B cell (primary cell): ENCODE measurements at regions not wholly inside any gene's neighbourhood (a gene's known extent, or its start where the extent isn't known, plus 50 kb on each side); places are given as distances from the start of the nearest gene placed in this dataset.

ENCODE experiments used
- ATAC-seq: fragments of 200-7000 bp; cut with Tn5 transposase; one replicate; pipeline ENCODE4 v1.10.0; 2021; ENCODE audit warnings: low read depth, mild to moderate bottlenecking, moderate number of reproducible peaks, moderate library complexity
- CTCF ChIA-PET: fragments of 350-600 bp; sonication (Branson Sonifier 250); formaldehyde crosslinking; loops from one replicate; lab custom pipeline; 2021; ENCODE audit warnings: antibody characterized with exemption, inconsistent platforms; lab: Charles Lee
- POLR2A ChIA-PET: fragments of 350-600 bp; sonication (Branson Sonifier 250); formaldehyde crosslinking; loops from one replicate; lab custom pipeline; 2021; ENCODE audit warnings: antibody characterized with exemption; lab: Charles Lee
- DNase-seq: peaks from one replicate; pipeline ENCODE4 v3.0.0; 2013
- H2AFZ ChIP-seq: 2 replicates; pipeline ENCODE4 v1.6.1; 2012; ENCODE audit warnings: mild to moderate bottlenecking, low read depth, low read length; ENCODE audit not compliant: insufficient read depth, poor library complexity, severe bottlenecking
- H3K27ac ChIP-seq, 2 donors: 1 replicate in 1 of 2; 2 replicates in 1 of 2; pipeline ENCODE4 v1.5.1; 2012 to 2013; ENCODE audit warnings: low read length in 2 of 2, mild to moderate bottlenecking in 2 of 2, moderate library complexity in 1 of 2
- H3K27me3 ChIP-seq, 4 experiments: fragments of 200-600 bp in 1 of 4; sonication (generic) in 1 of 4; replicated peaks in 1 of 4; 1 replicate in 2 of 4; 2 replicates in 2 of 4; pipeline versions ENCODE4 v1.6.1 to v1.7.0; 2013 to 2016; ENCODE audit warnings: low read length in 3 of 4, mild to moderate bottlenecking in 2 of 4, mixed read lengths in 1 of 4, moderate library complexity in 1 of 4; ENCODE audit not compliant: insufficient read depth in 4 of 4, control insufficient read depth in 3 of 4; ENCODE audit errors: control extremely low read depth in 1 of 4
- H3K36me3 ChIP-seq, 2 experiments: replicated peaks in 1 of 2; 1 replicate in 1 of 2; 2 replicates in 1 of 2; pipeline versions ENCODE4 v1.6.1 to v1.7.1; 2013; ENCODE audit warnings: low read length in 1 of 2; ENCODE audit not compliant: insufficient read depth in 2 of 2, control insufficient read depth in 1 of 2; ENCODE audit errors: control extremely low read depth in 1 of 2, extremely low read depth in 1 of 2
- H3K4me1 ChIP-seq, 2 donors: fragments of 200-600 bp in 1 of 2; sonication (generic) in 1 of 2; 1 replicate in 1 of 2; 2 replicates in 1 of 2; pipeline versions ENCODE4 v1.5.1 to v1.6.1; 2013 to 2017; ENCODE audit warnings: low read length in 2 of 2; ENCODE audit not compliant: control insufficient read depth in 2 of 2, insufficient read depth in 2 of 2
- H3K4me2 ChIP-seq: replicated peaks from 2 replicates; pipeline ENCODE3; 2012; ENCODE audit warnings: mild to moderate bottlenecking, low read depth, low read length; ENCODE audit not compliant: poor library complexity, severe bottlenecking
- H3K4me3 ChIP-seq, 5 experiments: fragments of 200-600 bp in 1 of 5; sonication (generic) in 1 of 5; 1 replicate in 3 of 5; 2 replicates in 2 of 5; pipeline versions ENCODE4 v1.5.1 to v1.7.0; 2011 to 2016; ENCODE audit warnings: low read length in 4 of 5, mild to moderate bottlenecking in 4 of 5, low read depth in 2 of 5, control low read depth in 1 of 5, moderate library complexity in 1 of 5; ENCODE audit not compliant: insufficient read depth in 1 of 5; ENCODE audit errors: control extremely low read depth in 1 of 5, extremely low read depth in 1 of 5
- H3K79me2 ChIP-seq: fragments of 200-600 bp; sonication (generic); one replicate; pipeline ENCODE4 v1.6.0; 2016; ENCODE audit warnings: low read length; ENCODE audit not compliant: control insufficient read depth, insufficient read depth
- H3K9ac ChIP-seq: fragments of 200-600 bp; sonication (generic); 2 replicates; pipeline ENCODE4 v1.6.1; 2017; ENCODE audit warnings: mild to moderate bottlenecking, low read length, moderate library complexity
- H3K9me3 ChIP-seq, 3 donors: one replicate each; pipeline versions ENCODE4 v1.6.1 to v1.7.1; 2013; ENCODE audit warnings: low read length in 2 of 3; ENCODE audit not compliant: control insufficient read depth in 2 of 3, insufficient read depth in 1 of 3; ENCODE audit errors: control extremely low read depth in 1 of 3
- H4K20me1 ChIP-seq: 2 replicates; pipeline ENCODE4 v1.6.0; 2012; ENCODE audit warnings: mild to moderate bottlenecking, low read length; ENCODE audit not compliant: insufficient read depth, control insufficient read depth, poor library complexity, severe bottlenecking
- H3K27ac Mint-ChIP-seq: one replicate; pipeline ENCODE4 v1.8.0; 2021; ENCODE audit warnings: mixed read lengths
- H3K27me3 Mint-ChIP-seq: one replicate; pipeline ENCODE4 v1.8.0; 2021; ENCODE audit warnings: mixed read lengths
- H3K4me1 Mint-ChIP-seq: one replicate; pipeline ENCODE4 v1.8.0; 2021; ENCODE audit warnings: mixed read lengths
- H3K4me3 Mint-ChIP-seq: one replicate; pipeline ENCODE4 v1.8.0; 2021; ENCODE audit warnings: mixed read lengths
- H3K9me3 Mint-ChIP-seq: one replicate; pipeline ENCODE4 v1.8.0; 2022; ENCODE audit warnings: mixed read lengths; ENCODE audit not compliant: insufficient read depth
- EZH2 ChIP-seq: IDR thresholded peaks from 2 replicates; pipeline ENCODE4 v1.6.1; 2012; ENCODE audit warnings: borderline replicate concordance, low read depth, mild to moderate bottlenecking, moderate library complexity, low read length; ENCODE audit not compliant: insufficient read depth, poor library complexity, severe bottlenecking
- WGBS: methylation state at CpG from one replicate; pipeline ENCODE4 v1.1.5; 2013; ENCODE audit warnings: missing lambda C conversion rate; ENCODE audit not compliant: insufficient coverage; 5-methylcytosine and 5-hydroxymethylcytosine counted together
- intact Hi-C: fragments of 100-400 bp; cut with micrococcal nuclease; formaldehyde crosslinking; loops from one replicate; pipeline ENCODE4 v1.10.0; 2022
- TF ChIP-seq, protein P1 (sequence below): fragments of 200-600 bp; IDR thresholded peaks from one replicate; pipeline ENCODE4 v1.8.0; 2022; ENCODE audit warnings: antibody characterized with exemption, mild to moderate bottlenecking

DNA sequence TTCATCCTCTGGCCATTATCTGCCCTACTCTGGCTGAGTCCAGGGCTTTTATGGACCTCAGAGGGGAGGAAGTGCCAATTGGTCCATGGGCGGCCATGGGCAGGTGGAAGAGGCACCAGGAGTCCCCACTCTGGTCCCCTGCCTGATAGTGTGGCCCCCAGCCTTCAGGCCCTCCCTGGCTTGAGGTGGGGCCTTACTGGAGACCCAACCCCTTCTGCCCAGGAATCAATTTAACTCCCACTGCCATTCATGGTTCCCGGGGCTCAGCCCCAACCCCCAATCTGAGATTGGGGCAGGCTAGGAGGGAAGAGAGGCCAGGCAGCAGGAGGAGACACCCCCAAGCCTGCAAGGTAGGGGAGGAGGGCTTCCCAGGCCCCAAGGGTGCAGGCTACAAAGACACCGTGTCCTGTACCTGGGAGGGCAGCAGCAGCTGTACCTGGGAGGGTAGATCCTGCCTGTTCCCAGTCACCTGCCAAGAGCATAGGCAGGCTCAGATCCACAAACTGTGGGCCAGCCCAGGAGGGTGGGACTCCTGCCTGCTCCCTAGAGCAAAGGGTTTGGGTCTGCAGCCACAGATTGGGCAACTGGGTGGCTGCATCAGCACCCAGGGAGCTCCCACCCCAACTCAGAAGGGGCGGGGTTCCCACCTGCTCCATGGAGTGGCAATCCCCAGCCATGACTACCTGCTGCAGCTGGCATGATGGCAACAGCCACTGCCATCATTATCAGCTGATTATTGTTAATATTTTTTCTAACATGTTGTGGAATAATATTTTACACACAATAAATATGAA is 1044.1 kb upstream of the B3GALT2 start:
- Mint-ChIP-seq H3K4me3 (no peak overlapping the region), H3K27me3 (peaks cover 26% of the 10 kb centered on the region), H3K9me3 (no peaks in the 10 kb centered on the region), H3K27ac (no peak overlapping the region), H3K4me1 (peaks cover 7% of the 10 kb centered on the region)
- Histone ChIP-seq H3K4me1 (peaks cover 6 to 7% of the 10 kb centered on the region in 2 donors), H2AFZ (no peak overlapping the region), H3K9ac (no peak overlapping the region), H3K36me3 (no peaks in the 10 kb centered on the region), H3K27ac (no peak overlapping the region), H4K20me1 (no peaks in the 10 kb centered on the region), H3K9me3 (peaks cover 5 to 12% (median 6%) of the 10 kb centered on the region in 3 donors), H3K4me2 (no peak overlapping the region), H3K4me3 (no peak overlapping the region), H3K27me3 (peaks cover 0 to 22% (median 12%) of the 10 kb centered on the region in 4 experiments), H3K79me2 (no peaks in the 10 kb centered on the region)
- CTCF ChIA-PET, result no interaction called here
- DNase-seq (no peak), ATAC-seq (no peak)
- TF ChIP-seq, protein P1, sequence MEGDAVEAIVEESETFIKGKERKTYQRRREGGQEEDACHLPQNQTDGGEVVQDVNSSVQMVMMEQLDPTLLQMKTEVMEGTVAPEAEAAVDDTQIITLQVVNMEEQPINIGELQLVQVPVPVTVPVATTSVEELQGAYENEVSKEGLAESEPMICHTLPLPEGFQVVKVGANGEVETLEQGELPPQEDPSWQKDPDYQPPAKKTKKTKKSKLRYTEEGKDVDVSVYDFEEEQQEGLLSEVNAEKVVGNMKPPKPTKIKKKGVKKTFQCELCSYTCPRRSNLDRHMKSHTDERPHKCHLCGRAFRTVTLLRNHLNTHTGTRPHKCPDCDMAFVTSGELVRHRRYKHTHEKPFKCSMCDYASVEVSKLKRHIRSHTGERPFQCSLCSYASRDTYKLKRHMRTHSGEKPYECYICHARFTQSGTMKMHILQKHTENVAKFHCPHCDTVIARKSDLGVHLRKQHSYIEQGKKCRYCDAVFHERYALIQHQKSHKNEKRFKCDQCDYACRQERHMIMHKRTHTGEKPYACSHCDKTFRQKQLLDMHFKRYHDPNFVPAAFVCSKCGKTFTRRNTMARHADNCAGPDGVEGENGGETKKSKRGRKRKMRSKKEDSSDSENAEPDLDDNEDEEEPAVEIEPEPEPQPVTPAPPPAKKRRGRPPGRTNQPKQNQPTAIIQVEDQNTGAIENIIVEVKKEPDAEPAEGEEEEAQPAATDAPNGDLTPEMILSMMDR, result no peak
- TF ChIP-seq EZH2, result no peak
- intact Hi-C loops, result no loop called here
- POLR2A ChIA-PET, result no interaction called here
- WGBS, result 95% methylated on average over 2 of the region's 4 CpGs

DNA sequence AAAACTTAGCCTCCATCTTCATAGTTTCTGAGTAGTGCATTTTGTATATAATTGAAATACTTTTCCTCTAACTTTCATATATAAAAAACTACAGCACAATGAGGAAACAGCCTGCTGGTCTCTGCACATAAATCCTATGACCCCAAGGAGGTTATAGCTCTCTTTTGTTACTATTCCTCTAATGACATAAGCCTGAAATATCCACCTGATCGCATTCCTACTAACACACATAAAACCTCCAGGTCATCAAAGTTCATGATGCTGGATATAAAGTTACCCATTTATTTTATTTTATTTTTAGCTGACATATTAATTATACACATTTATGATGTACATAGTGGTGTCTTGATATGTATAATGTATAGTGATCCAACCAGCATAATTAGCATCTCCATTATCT is 1042.0 kb upstream of the B3GALT2 start:
- CTCF ChIA-PET, result no interaction called here
- peaks cover 6 to 10% of the 10 kb centered on the region in 2 donors for H3K4me1 ChIP-seq
- peaks cover 6 to 12% (median 8%) of the 10 kb centered on the region in 3 donors for H3K9me3 ChIP-seq
- ATAC-seq (no peak), DNase-seq (no peak)
- no peaks in the 10 kb centered on the region for H4K20me1 ChIP-seq
- WGBS, result no CpG with 5 or more reads among the region's 1 CpG
- intact Hi-C loops, result loop anchor here (5.0 kb wide), 1 partner anchor 54 kb away; no protein-coding TSS in a partner anchor
- POLR2A ChIA-PET, result no interaction called here
- peaks cover 28% of the 10 kb centered on the region for H3K27me3 Mint-ChIP-seq
- no peaks in the 10 kb centered on the region for H3K79me2 ChIP-seq
- no peak overlapping the region for H2AFZ ChIP-seq
- peaks cover 10% of the 10 kb centered on the region for H3K4me1 Mint-ChIP-seq
- H3K9me3 Mint-ChIP-seq, result no peaks in the 10 kb centered on the region
- no peak overlapping the region for H3K27ac Mint-ChIP-seq
- no peak overlapping the region for H3K4me3 ChIP-seq
- H3K27me3 ChIP-seq, result peaks cover 0 to 23% (median 12%) of the 10 kb centered on the region in 4 experiments
- TF ChIP-seq, protein P1, result no peak
- no peak for TF ChIP-seq EZH2
- no peak overlapping the region for H3K4me3 Mint-ChIP-seq
- no peak overlapping the region for H3K9ac ChIP-seq
- H3K4me2 ChIP-seq, result no peak overlapping the region
- H3K36me3 ChIP-seq, result no peaks in the 10 kb centered on the region
- H3K27ac ChIP-seq, result no peak overlapping the region
